ENCODE measurements at regions not wholly inside any gene's neighbourhood (a gene's known extent, or its start where the extent isn't known, plus 50 kb on each side); places are given as distances from the start of the nearest gene placed in this dataset.

DNA sequence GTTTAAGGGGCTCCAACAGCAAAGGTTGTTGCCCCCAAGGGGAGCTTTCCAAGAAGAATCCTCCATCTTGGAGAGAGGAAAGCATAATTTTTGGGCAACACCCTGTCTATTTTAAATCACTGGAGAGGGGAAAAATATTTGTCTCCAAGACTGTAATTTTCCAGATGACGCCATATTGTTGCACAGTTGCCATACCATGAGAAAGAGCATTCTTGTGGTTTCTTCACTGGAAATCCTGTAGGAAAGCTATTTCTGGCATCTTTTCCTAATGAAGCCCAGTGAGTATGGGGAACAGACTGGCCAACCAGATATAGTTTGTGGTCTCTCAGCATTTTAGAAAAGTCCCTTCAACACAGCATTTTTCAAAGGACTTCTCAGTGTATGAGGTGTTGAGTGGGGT is 88.1 kb upstream of the MANSC4 start:
- BruUV-seq (replicated peaks): no TSS peak
- Histone ChIP-seq H4K20me1 (ENCODE audit: insufficient read depth, low read length) (no peaks in the 10 kb centered on the region), H3K4me3 (ENCODE audit: insufficient read depth, low read depth, low read length) (no peak overlapping the region), H2BK120ac (ENCODE audit: low read depth, low read length) (peak overlapping the region; percentile 79), H4K8ac (ENCODE audit: low read depth in 2 of 2, low read length in 2 of 2) (peak overlapping the region in 1 of 2 experiments; percentile 74; a peak in 3 of 4 replicates), H3K27me3 (ENCODE audit: control insufficient read depth, insufficient read depth, low read length) (no peaks in the 10 kb centered on the region), H3K23ac (ENCODE audit: low read depth, low read length) (no peak overlapping the region), H3K27ac (ENCODE audit: insufficient read depth, low read length) (peak overlapping the region; percentile 37; the same call in 1 of the 2 replicates), H3K18ac (ENCODE audit: low read depth, low read length) (peak overlapping the region; percentile 79; the same call in 1 of the 2 replicates), H3K4me2 (ENCODE audit: low read depth, low read length) (peak overlapping the region; percentile 30; the same call in 1 of the 2 replicates), H3K36me3 (ENCODE audit: control insufficient read depth, insufficient read depth, low read length) (no peaks in the 10 kb centered on the region), H3K56ac (ENCODE audit: extremely low read depth, insufficient read depth, low read length) (no peak overlapping the region; the same call in 1 of the 2 replicates), H4K91ac (ENCODE audit: insufficient read depth, low read depth, low read length) (peak overlapping the region; percentile 66), H3K4ac (ENCODE audit: low read depth, low read length) (peak overlapping the region; percentile 52; the same call in 1 of the 2 replicates), H2BK20ac (ENCODE audit: low read depth, low read length) (peak overlapping the region; percentile 85), H3K79me1 (ENCODE audit: low read depth in 1 of 2, low read length in 2 of 2) (no peaks in the 10 kb centered on the region; a peak in 1 of 4 replicates), H2AK9ac (replicated peaks; ENCODE audit: low read depth, low read length, poor library complexity) (no peak overlapping the region), H2BK5ac (ENCODE audit: low read depth, low read length, poor library complexity, severe bottlenecking) (peak overlapping the region; percentile 79), H3K4me1 (ENCODE audit: control insufficient read depth, insufficient read depth, low read length) (peaks cover 14% of the 10 kb centered on the region), H3K9me3 (ENCODE audit: control insufficient read depth, insufficient read depth, low read length) (no peaks in the 10 kb centered on the region), H3K9ac (ENCODE audit: low read depth, low read length) (no peak overlapping the region), H2BK15ac (ENCODE audit: low read depth, low read length) (peak overlapping the region; percentile 73; the same call in 1 of the 3 replicates), H3K9me1 (ENCODE audit: insufficient read depth, low read length) (peaks cover 7% of the 10 kb centered on the region), H2AFZ (replicated peaks; ENCODE audit: low read length, poor library complexity) (no peak overlapping the region), H4K5ac (ENCODE audit: low read depth, low read length) (peak overlapping the region; percentile 89; the same call in 1 of the 2 replicates), H3K14ac (replicated peaks; ENCODE audit: low read depth, low read length) (peak overlapping the region; percentile 53), H2AK5ac (ENCODE audit: low read depth, low read length) (no peak overlapping the region)
- in situ Hi-C loops (cut with MboI; ENCODE audit: low sequenced_read_pairs): no loop called here
- intact Hi-C loops (cut with micrococcal nuclease): no loop called here
- no CpG with 5 or more reads among the region's 1 CpG for WGBS, 2 experiments (ENCODE audit: extremely low coverage in 2 of 2, insufficient read length in 1 of 2)
- peak; percentile 77 for ATAC-seq (ENCODE audit: low read depth)
- peak; percentile 93 for DNase-seq
- dilution Hi-C loops (cut with HindIII; ENCODE audit: low sequenced_read_pairs, unreplicated experiment): no loop called here
- POLR2A ChIA-PET (ENCODE audit: unreplicated experiment): no interaction called here
- TF ChIP-seq MAFK (IDR thresholded peaks at IDR 0.05; ENCODE audit: low read depth, low read length) (peak; percentile 34; the same call in 1 of the 2 replicates), CEBPB (IDR thresholded peaks at IDR 0.05; ENCODE audit: low read depth, low read length) (peak; percentile 90), CHD1 (IDR thresholded peaks at IDR 0.05; ENCODE audit: low read depth, low read length) (no peak), SMC3 (IDR thresholded peaks at IDR 0.05; ENCODE audit: low read depth, low read length) (no peak), POLR2A (IDR thresholded peaks at IDR 0.05; ENCODE audit: low read depth, low read length) (no peak)
- TF ChIP-seq, protein P1, sequence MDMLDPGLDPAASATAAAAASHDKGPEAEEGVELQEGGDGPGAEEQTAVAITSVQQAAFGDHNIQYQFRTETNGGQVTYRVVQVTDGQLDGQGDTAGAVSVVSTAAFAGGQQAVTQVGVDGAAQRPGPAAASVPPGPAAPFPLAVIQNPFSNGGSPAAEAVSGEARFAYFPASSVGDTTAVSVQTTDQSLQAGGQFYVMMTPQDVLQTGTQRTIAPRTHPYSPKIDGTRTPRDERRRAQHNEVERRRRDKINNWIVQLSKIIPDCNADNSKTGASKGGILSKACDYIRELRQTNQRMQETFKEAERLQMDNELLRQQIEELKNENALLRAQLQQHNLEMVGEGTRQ (IDR thresholded peaks at IDR 0.05; ENCODE audit: low read depth, low read length): no peak
- CTCF ChIA-PET: interaction anchor here (1.0 kb wide), 1 partner anchor 13 kb away, joined by 3 read pairs; no protein-coding TSS in a partner anchor

All from IMR-90 (cell line).